Panc1 (cell line): ENCODE measurements at regions not wholly inside any gene's neighbourhood (a gene's known extent, or its start where the extent isn't known, plus 50 kb on each side); places are given as distances from the start of the nearest gene placed in this dataset.

Source experiments
- ATAC-seq: fragments of 200-7000 bp; cut with Tn5 transposase; 2 replicates; pipeline ENCODE4 v1.9.1; 2020; ENCODE audit warnings: mild to moderate bottlenecking, moderate library complexity
- BruUV-seq: library from RNA; stranded (reverse); fragments of 400-500 nt; replicated peaks from 2 replicates; lab custom pipeline; 2021; lab: Mats Ljungman, UMichigan
- CTCF ChIA-PET: fragments of 300-600 bp; sonication (Branson Sonifier 250); formaldehyde crosslinking; loops from one replicate; lab custom pipeline; 2022; ENCODE audit warnings: antibody characterized with exemption; lab: Charles Lee
- POLR2A ChIA-PET: fragments of 300-600 bp; sonication (Branson Sonifier 250); formaldehyde crosslinking; loops from one replicate; lab custom pipeline; 2022; ENCODE audit warnings: antibody characterized with exemption; lab: Charles Lee
- DNase-seq: peaks from one replicate; pipeline ENCODE4 v3.0.0-alpha.2; 2010; ENCODE audit warnings: low read depth, low spot score
- H3K27ac ChIP-seq: 2 replicates; pipeline ENCODE4 v1.5.1; 2011; ENCODE audit warnings: mild to moderate bottlenecking, low read length, inconsistent platforms
- H3K27me3 ChIP-seq: fragments of 200-500 bp; sonication (Bioruptor generic); 2 replicates; pipeline ENCODE4 v1.6.0; 2014; ENCODE audit warnings: low read length, inconsistent platforms; ENCODE audit not compliant: control insufficient read depth, insufficient read depth
- H3K36me3 ChIP-seq: fragments of 200-500 bp; sonication (Bioruptor generic); 2 replicates; pipeline ENCODE4 v1.5.1; 2014; ENCODE audit warnings: inconsistent platforms, mild to moderate bottlenecking, low read length, moderate library complexity; ENCODE audit not compliant: control insufficient read depth, insufficient read depth
- H3K4me1 ChIP-seq: 2 replicates; pipeline ENCODE4 v1.5.1; 2011; ENCODE audit warnings: inconsistent platforms, mild to moderate bottlenecking, low read length, moderate library complexity; ENCODE audit not compliant: control insufficient read depth, insufficient read depth
- H3K4me3 ChIP-seq, 2 experiments: 2 replicates each; pipeline ENCODE4 v1.5.1; 2011 to 2012; ENCODE audit warnings: low read depth in 2 of 2, low read length in 2 of 2, mild to moderate bottlenecking in 2 of 2, inconsistent platforms in 1 of 2, moderate library complexity in 1 of 2
- H3K9me3 ChIP-seq: fragments of 200-500 bp; sonication (Bioruptor generic); 2 replicates; pipeline ENCODE4 v1.5.1; 2014; ENCODE audit warnings: low read depth, mild to moderate bottlenecking, inconsistent platforms, low read length, moderate library complexity; ENCODE audit not compliant: control insufficient read depth, insufficient read depth
- POLR2AphosphoS5 ChIP-seq: IDR thresholded peaks from 2 replicates; pipeline ENCODE4 v1.6.1; 2012; ENCODE audit warnings: mild to moderate bottlenecking, low read depth, low read length, moderate library complexity
- SIN3A ChIP-seq: IDR thresholded peaks from 2 replicates; pipeline ENCODE4 v1.6.1; 2012; ENCODE audit warnings: low read depth, mild to moderate bottlenecking, low read length, moderate library complexity, borderline replicate concordance; ENCODE audit not compliant: insufficient read depth
- TCF7L2 ChIP-seq: IDR thresholded peaks from 2 replicates; pipeline ENCODE4 v1.6.1; 2011; ENCODE audit warnings: mild to moderate bottlenecking, low read depth, low read length, inconsistent platforms
- in situ Hi-C: cut with HindIII; loops from 2 replicates; pipeline ENCODE4 v1.10.0; 2016; ENCODE audit warnings: low sequenced_read_pairs, low pct_unique_long_range_greater_than_20kb
- intact Hi-C: fragments of 100-400 bp; cut with micrococcal nuclease; formaldehyde crosslinking; loops from one replicate; pipeline ENCODE4 v1.10.0; 2022; ENCODE audit not compliant: unreplicated experiment
- TF ChIP-seq, protein P1 (sequence below): fragments of 450-650 bp; IDR thresholded peaks from 2 replicates; pipeline ENCODE4 v1.5.1; 2017; ENCODE audit warnings: mild to moderate bottlenecking
- TF ChIP-seq, protein P2 (sequence below), 2 experiments: IDR thresholded peaks; 2 replicates each; pipeline ENCODE4 v1.6.1; 2011 to 2012; ENCODE audit warnings: low read depth in 2 of 2, control low read depth in 1 of 2, low read length in 1 of 2, mild to moderate bottlenecking in 1 of 2, moderate library complexity in 1 of 2; ENCODE audit not compliant: insufficient read depth in 1 of 2

DNA sequence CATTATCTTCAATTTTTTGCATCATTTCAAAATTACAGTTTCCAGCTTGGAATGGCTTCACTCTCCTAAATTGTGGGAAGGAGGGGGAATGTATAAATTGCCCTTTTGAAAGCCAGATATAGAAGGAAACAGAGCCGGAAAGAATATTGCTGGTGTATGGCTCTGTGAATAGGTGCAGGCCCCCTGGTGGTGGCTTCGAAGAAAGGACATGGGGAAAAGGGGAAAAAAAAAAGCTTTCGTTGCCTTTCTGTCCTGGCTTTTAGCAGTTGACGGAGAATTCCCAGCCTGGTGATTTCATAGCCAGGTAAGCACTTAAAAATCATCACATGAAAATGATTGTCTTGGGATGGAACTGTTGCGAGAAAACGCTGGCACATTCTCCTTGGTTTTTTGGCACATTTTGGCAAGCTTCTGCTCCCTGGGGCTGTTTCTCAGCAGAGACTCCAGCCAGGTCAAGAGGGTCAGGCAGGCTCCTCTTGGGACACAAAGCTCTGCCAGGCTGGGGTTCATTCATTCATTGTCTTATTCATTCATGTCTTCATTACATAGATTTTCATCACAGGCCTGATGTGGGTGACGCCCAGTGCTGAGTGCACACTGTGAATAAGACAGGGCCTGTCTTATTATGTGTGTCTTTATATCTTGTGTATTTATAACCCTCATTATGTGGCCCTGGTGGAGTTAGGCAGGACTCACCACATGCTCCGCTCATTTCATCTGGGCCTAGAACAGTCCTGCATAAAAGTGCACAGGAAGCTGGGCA lies 300.0 kb upstream of the TPM1 start:
- in situ Hi-C loops (no loop called here), intact Hi-C loops (no loop called here)
- no peak for TF ChIP-seq TCF7L2
- TF ChIP-seq, protein P1, sequence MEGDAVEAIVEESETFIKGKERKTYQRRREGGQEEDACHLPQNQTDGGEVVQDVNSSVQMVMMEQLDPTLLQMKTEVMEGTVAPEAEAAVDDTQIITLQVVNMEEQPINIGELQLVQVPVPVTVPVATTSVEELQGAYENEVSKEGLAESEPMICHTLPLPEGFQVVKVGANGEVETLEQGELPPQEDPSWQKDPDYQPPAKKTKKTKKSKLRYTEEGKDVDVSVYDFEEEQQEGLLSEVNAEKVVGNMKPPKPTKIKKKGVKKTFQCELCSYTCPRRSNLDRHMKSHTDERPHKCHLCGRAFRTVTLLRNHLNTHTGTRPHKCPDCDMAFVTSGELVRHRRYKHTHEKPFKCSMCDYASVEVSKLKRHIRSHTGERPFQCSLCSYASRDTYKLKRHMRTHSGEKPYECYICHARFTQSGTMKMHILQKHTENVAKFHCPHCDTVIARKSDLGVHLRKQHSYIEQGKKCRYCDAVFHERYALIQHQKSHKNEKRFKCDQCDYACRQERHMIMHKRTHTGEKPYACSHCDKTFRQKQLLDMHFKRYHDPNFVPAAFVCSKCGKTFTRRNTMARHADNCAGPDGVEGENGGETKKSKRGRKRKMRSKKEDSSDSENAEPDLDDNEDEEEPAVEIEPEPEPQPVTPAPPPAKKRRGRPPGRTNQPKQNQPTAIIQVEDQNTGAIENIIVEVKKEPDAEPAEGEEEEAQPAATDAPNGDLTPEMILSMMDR, result peak; percentile 94
- peak overlapping the region in 1 of 2 experiments; percentile 30; a peak in 2 of 4 replicates for H3K4me3 ChIP-seq
- H3K9me3 ChIP-seq, result no peaks in the 10 kb centered on the region
- ChIA-PET CTCF (interaction anchor here (0.5 to 2.0 kb wide), 24 partner anchors 14 to 683 kb away, joined by 3 to 12 read pairs (median 4); no protein-coding TSS in a partner anchor), POLR2A (interaction anchor here (0.6 kb wide), 2 partner anchors 99 to 389 kb away, joined by 3 to 5 read pairs; no protein-coding TSS in a partner anchor)
- H3K27ac ChIP-seq, result no peak overlapping the region
- peaks cover 7% of the 10 kb centered on the region; the same call in 1 of the 2 replicates for H3K4me1 ChIP-seq
- no TSS peak for BruUV-seq
- peak; percentile 59 for DNase-seq
- no peaks in the 10 kb centered on the region for H3K27me3 ChIP-seq
- no peaks in the 10 kb centered on the region for H3K36me3 ChIP-seq
- peak; percentile 82 for ATAC-seq

DNA sequence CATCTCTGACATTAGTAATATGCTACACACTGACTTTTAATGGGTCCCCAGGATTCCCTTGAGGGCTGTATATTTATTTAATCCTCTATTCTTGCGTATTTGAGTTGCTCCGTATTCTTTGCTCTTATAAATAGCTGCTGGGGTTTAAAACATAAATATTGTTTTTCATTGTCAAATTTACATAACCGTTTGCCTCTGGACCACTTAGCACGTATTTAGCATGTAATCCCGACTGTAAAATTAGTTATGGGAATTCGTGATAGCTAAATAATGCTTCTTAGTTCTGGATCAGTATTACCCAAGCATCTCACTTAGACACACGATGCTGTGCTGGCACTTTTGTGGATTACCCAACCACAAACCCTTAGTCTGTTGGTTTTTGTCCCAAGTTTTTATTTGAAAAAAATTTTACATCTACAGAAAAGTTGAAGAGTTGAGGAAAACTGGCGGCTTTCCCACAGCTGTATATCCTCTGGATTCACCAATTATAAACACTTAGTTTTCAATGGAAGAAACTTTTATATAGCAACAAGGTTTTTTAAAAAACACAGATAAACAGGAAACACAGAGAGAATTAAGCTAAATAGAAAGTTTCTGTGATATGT lies 296.8 kb upstream of the TPM1 start:
- no peak for DNase-seq
- in situ Hi-C loops (no loop called here), intact Hi-C loops (no loop called here)
- no peak for ATAC-seq
- H3K4me3 ChIP-seq, result no peak overlapping the region
- no peaks in the 10 kb centered on the region for H3K9me3 ChIP-seq
- no peaks in the 10 kb centered on the region for H3K36me3 ChIP-seq
- no peaks in the 10 kb centered on the region for H3K27me3 ChIP-seq
- no TSS peak for BruUV-seq
- ChIA-PET POLR2A (interaction anchor here (0.6 kb wide), 1 partner anchor 1732 kb away, joined by 4 read pairs; no protein-coding TSS in a partner anchor), CTCF (no interaction called here)
- no peak overlapping the region for H3K27ac ChIP-seq
- peaks cover 7% of the 10 kb centered on the region; the same call in 1 of the 2 replicates for H3K4me1 ChIP-seq
- TF ChIP-seq, protein P1, result no peak
- no peak for TF ChIP-seq POLR2AphosphoS5
- no peak for TF ChIP-seq SIN3A
- TF ChIP-seq TCF7L2, result no peak

DNA sequence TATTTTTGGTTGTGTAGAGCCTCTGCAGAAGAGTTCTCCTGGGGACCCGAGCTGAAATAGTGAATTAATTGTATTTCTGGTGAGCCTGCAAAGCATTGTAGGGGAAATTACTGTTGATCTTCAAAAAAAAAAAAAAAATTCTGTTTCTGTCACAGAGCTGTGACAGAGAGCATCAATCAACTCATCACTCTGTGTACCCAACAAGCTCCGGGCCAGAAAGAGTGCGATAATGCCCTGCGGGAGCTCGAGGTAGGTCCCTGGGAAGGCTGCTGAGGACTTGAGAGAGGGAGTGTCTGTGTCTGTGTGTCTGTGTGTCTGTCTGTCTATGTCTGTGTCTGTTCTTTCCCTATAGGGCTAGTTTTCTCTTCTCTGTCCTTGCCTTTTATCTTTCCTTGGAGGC lies 294.4 kb upstream of the TPM1 start:
- CTCF ChIA-PET, result interaction anchor here (0.6 kb wide), 1 partner anchor 656 kb away, joined by 4 read pairs; no protein-coding TSS in a partner anchor
- DNase-seq (no peak), ATAC-seq (no peak)
- H3K27me3 ChIP-seq, result no peaks in the 10 kb centered on the region
- no peaks in the 10 kb centered on the region for H3K9me3 ChIP-seq
- TF ChIP-seq POLR2AphosphoS5, result no peak
- TF ChIP-seq, protein P2, sequence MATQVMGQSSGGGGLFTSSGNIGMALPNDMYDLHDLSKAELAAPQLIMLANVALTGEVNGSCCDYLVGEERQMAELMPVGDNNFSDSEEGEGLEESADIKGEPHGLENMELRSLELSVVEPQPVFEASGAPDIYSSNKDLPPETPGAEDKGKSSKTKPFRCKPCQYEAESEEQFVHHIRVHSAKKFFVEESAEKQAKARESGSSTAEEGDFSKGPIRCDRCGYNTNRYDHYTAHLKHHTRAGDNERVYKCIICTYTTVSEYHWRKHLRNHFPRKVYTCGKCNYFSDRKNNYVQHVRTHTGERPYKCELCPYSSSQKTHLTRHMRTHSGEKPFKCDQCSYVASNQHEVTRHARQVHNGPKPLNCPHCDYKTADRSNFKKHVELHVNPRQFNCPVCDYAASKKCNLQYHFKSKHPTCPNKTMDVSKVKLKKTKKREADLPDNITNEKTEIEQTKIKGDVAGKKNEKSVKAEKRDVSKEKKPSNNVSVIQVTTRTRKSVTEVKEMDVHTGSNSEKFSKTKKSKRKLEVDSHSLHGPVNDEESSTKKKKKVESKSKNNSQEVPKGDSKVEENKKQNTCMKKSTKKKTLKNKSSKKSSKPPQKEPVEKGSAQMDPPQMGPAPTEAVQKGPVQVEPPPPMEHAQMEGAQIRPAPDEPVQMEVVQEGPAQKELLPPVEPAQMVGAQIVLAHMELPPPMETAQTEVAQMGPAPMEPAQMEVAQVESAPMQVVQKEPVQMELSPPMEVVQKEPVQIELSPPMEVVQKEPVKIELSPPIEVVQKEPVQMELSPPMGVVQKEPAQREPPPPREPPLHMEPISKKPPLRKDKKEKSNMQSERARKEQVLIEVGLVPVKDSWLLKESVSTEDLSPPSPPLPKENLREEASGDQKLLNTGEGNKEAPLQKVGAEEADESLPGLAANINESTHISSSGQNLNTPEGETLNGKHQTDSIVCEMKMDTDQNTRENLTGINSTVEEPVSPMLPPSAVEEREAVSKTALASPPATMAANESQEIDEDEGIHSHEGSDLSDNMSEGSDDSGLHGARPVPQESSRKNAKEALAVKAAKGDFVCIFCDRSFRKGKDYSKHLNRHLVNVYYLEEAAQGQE (IDR thresholded peaks at IDR 0.05; ENCODE audit: insufficient read depth in 1 of 2, low read depth in 2 of 2, low read length in 1 of 2), result no peak
- TF ChIP-seq, protein P1, result no peak
- no peak for TF ChIP-seq TCF7L2
- no peak for TF ChIP-seq SIN3A
- H3K36me3 ChIP-seq, result no peaks in the 10 kb centered on the region
- no peak overlapping the region for H3K27ac ChIP-seq
- H3K4me3 ChIP-seq, result no peak overlapping the region
- no peaks in the 10 kb centered on the region for H3K4me1 ChIP-seq
- intact Hi-C loops, result no loop called here
- in situ Hi-C loops, result no loop called here
- BruUV-seq, result no TSS peak
- POLR2A ChIA-PET, result no interaction called here
